ENCODE measurements at regions not wholly inside any gene's neighbourhood (a gene's known extent, or its start where the extent isn't known, plus 50 kb on each side); places are given as distances from the start of the nearest gene placed in this dataset.

DNA sequence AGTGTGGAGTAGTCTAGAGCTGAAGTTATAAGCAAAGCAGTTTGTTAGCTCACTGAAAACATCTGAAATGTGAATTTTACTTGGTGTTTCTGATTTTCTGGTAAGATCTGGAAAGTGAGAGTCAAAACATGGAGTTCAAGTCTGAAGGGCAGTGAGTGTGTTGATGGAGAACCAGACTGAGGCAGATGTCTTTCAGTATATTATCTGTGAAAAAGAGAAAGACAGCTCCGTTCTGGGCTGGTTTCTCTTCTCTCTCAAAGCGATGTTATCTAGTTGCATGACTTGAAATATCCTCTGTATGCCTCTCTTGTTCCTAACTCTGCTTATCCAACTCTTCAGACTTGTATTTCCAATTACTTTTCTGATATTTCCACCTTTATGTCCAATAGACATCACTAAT is 381.9 kb upstream of the RGS6 start:
- Histone ChIP-seq H3K9ac (ENCODE audit: low read depth, low read length) (no peak overlapping the region), H4K20me1 (ENCODE audit: insufficient read depth, low read length) (no peaks in the 10 kb centered on the region), H3K27ac (ENCODE audit: low read length) (no peak overlapping the region), H2AFZ (ENCODE audit: low read depth, low read length) (no peak overlapping the region), H3K36me3 (ENCODE audit: insufficient read depth, low read length) (no peaks in the 10 kb centered on the region), H3K9me3 (ENCODE audit: insufficient read depth, low read length, severe bottlenecking) (no peaks in the 10 kb centered on the region), H3K4me3 (ENCODE audit: low read depth in 1 of 2, low read length in 2 of 2) (no peak overlapping the region), H3K79me2 (ENCODE audit: insufficient read depth, low read length) (peaks cover 22% of the 10 kb centered on the region), H3K4me1 (ENCODE audit: insufficient read depth, low read length) (peaks cover 29% of the 10 kb centered on the region), H3K27me3 (ENCODE audit: insufficient read depth, low read length, poor library complexity) (no peaks in the 10 kb centered on the region), H3K4me2 (ENCODE audit: insufficient read depth, low read length) (no peak overlapping the region)
- DNase-seq (no peak), ATAC-seq (ENCODE audit: insufficient read depth, low read depth) (no peak)
- TF ChIP-seq, protein P1, sequence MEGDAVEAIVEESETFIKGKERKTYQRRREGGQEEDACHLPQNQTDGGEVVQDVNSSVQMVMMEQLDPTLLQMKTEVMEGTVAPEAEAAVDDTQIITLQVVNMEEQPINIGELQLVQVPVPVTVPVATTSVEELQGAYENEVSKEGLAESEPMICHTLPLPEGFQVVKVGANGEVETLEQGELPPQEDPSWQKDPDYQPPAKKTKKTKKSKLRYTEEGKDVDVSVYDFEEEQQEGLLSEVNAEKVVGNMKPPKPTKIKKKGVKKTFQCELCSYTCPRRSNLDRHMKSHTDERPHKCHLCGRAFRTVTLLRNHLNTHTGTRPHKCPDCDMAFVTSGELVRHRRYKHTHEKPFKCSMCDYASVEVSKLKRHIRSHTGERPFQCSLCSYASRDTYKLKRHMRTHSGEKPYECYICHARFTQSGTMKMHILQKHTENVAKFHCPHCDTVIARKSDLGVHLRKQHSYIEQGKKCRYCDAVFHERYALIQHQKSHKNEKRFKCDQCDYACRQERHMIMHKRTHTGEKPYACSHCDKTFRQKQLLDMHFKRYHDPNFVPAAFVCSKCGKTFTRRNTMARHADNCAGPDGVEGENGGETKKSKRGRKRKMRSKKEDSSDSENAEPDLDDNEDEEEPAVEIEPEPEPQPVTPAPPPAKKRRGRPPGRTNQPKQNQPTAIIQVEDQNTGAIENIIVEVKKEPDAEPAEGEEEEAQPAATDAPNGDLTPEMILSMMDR (IDR thresholded peaks at IDR 0.05; ENCODE audit: borderline replicate concordance, extremely low read depth, low read length, poor library complexity, severe bottlenecking) = no peak
- no peak for TF ChIP-seq EZH2 (IDR thresholded peaks at IDR 0.05; ENCODE audit: borderline replicate concordance, low read depth, low read length, severe bottlenecking)

- DNase-seq = no peak
Measured at GRCh38 chr14:71551291-71551950, 380.8 kb upstream of the RGS6 start.

DNA sequence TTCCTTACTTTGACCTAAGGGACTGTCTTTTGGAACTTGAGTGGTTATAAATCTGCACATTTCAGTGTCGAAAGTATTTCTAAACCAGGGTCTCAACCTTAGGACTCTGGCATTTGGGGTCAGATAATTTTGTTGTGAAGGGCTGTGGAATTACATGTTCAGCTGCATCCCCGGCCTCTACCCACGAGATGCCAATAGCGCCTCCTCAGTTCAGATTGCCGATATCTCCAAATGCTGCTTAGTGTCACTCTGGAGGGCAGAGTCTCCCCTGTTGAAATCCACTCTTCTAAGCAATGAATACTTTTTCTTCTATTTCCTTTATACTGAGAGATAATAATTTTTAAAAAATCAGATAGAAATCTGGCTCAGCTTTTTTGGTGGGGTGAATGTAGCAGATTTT is 379.4 kb upstream of the RGS6 start:
- no peak overlapping the region for H3K4me3 ChIP-seq (ENCODE audit: low read depth in 1 of 2, low read length in 2 of 2)
- DNase-seq (no peak), ATAC-seq (ENCODE audit: insufficient read depth, low read depth) (no peak)
- no peaks in the 10 kb centered on the region for H3K36me3 ChIP-seq (ENCODE audit: insufficient read depth, low read length)
- H3K4me2 ChIP-seq (ENCODE audit: insufficient read depth, low read length) = no peak overlapping the region
- TF ChIP-seq, protein P1 (IDR thresholded peaks at IDR 0.05; ENCODE audit: borderline replicate concordance, extremely low read depth, low read length, poor library complexity, severe bottlenecking) = peak; percentile 17
- TF ChIP-seq EZH2 (IDR thresholded peaks at IDR 0.05; ENCODE audit: borderline replicate concordance, low read depth, low read length, severe bottlenecking) = no peak
- no peaks in the 10 kb centered on the region for H3K9me3 ChIP-seq (ENCODE audit: insufficient read depth, low read length, severe bottlenecking)
- no peaks in the 10 kb centered on the region for H4K20me1 ChIP-seq (ENCODE audit: insufficient read depth, low read length)
- no peak overlapping the region for H2AFZ ChIP-seq (ENCODE audit: low read depth, low read length)
- H3K4me1 ChIP-seq (ENCODE audit: insufficient read depth, low read length) = peaks cover 54% of the 10 kb centered on the region
- H3K9ac ChIP-seq (ENCODE audit: low read depth, low read length) = no peak overlapping the region
- peaks cover 38% of the 10 kb centered on the region for H3K79me2 ChIP-seq (ENCODE audit: insufficient read depth, low read length)
- H3K27ac ChIP-seq (ENCODE audit: low read length) = no peak overlapping the region
- H3K27me3 ChIP-seq (ENCODE audit: insufficient read depth, low read length, poor library complexity) = no peaks in the 10 kb centered on the region

More at GRCh38 chr14:71551291-71551950, 380.8 kb upstream of the RGS6 start:
- Histone ChIP-seq H3K27ac (ENCODE audit: low read length) (no peak overlapping the region), H4K20me1 (ENCODE audit: insufficient read depth, low read length) (no peaks in the 10 kb centered on the region), H3K4me3 (ENCODE audit: low read depth in 1 of 2, low read length in 2 of 2) (no peak overlapping the region), H3K27me3 (ENCODE audit: insufficient read depth, low read length, poor library complexity) (no peaks in the 10 kb centered on the region), H3K4me2 (ENCODE audit: insufficient read depth, low read length) (no peak overlapping the region), H3K9ac (ENCODE audit: low read depth, low read length) (no peak overlapping the region), H2AFZ (ENCODE audit: low read depth, low read length) (no peak overlapping the region), H3K9me3 (ENCODE audit: insufficient read depth, low read length, severe bottlenecking) (no peaks in the 10 kb centered on the region), H3K4me1 (ENCODE audit: insufficient read depth, low read length) (peaks cover 40% of the 10 kb centered on the region), H3K79me2 (ENCODE audit: insufficient read depth, low read length) (peaks cover 25% of the 10 kb centered on the region), H3K36me3 (ENCODE audit: insufficient read depth, low read length) (no peaks in the 10 kb centered on the region)
- no peak for TF ChIP-seq EZH2 (IDR thresholded peaks at IDR 0.05; ENCODE audit: borderline replicate concordance, low read depth, low read length, severe bottlenecking)
- TF ChIP-seq, protein P1 (IDR thresholded peaks at IDR 0.05; ENCODE audit: borderline replicate concordance, extremely low read depth, low read length, poor library complexity, severe bottlenecking) = no peak
- ATAC-seq (ENCODE audit: insufficient read depth, low read depth) = no peak

Measured in DND-41 (cell line).